ENCODE measurements at regions not wholly inside any gene's neighbourhood (a gene's known extent, or its start where the extent isn't known, plus 50 kb on each side); places are given as distances from the start of the nearest gene placed in this dataset.

- WGBS, 5 donors = 67 to 93% (median 84%) methylated on average over 7 of the region's 7 CpGs
- intact Hi-C loops (cut with DNase I; ENCODE audit: low total_unique reads) = no loop called here
Measured at GRCh38 chr5:167725741-167726140, 565.7 kb upstream of the WWC1 start.

GRCh38 chr5:167726642-167727041 lies 564.8 kb upstream of the WWC1 start:
- H3K9me3 ChIP-seq = no peaks in the 10 kb centered on the region
- peaks cover 0 to 11% (median 0%) of the 10 kb centered on the region in 7 donors for H3K27me3 ChIP-seq (replicated peaks in 1 of 7)
- TF ChIP-seq CTCF (IDR thresholded peaks at IDR 0.05 in 8 of 11, conservative IDR thresholded peaks at IDR 0.05 in 3 of 11) = no peak
- 65 to 84% (median 75%) methylated on average over 2 of the region's 2 CpGs for WGBS, 5 donors
- DNase-seq = no peak
- no peak overlapping the region for H3K27ac ChIP-seq
- H3K4me3 ChIP-seq = no peak overlapping the region
- H3K4me1 ChIP-seq = peaks cover 0 to 5% (median 0%) of the 10 kb centered on the region in 6 donors
- intact Hi-C loops (cut with DNase I; ENCODE audit: low total_unique reads) = no loop called here
- no peaks in the 10 kb centered on the region for H3K36me3 ChIP-seq

More at GRCh38 chr5:167725741-167726140, 565.7 kb upstream of the WWC1 start:
- no peaks in the 10 kb centered on the region for H3K9me3 ChIP-seq
- TF ChIP-seq CTCF (IDR thresholded peaks at IDR 0.05 in 8 of 11, conservative IDR thresholded peaks at IDR 0.05 in 3 of 11) = no peak
- H3K36me3 ChIP-seq = no peaks in the 10 kb centered on the region
- peaks cover 0 to 11% (median 0%) of the 10 kb centered on the region in 7 donors for H3K27me3 ChIP-seq (replicated peaks in 1 of 7)
- H3K27ac ChIP-seq = no peak overlapping the region
- DNase-seq = no peak
- H3K4me3 ChIP-seq = no peak overlapping the region
- H3K4me1 ChIP-seq = peaks cover 0 to 5% (median 0%) of the 10 kb centered on the region in 6 donors

- Histone ChIP-seq H3K4me1 (no peaks in the 10 kb centered on the region), H3K9me3 (no peaks in the 10 kb centered on the region), H3K27ac (no peak overlapping the region), H3K4me3 (no peak overlapping the region), H3K27me3 (replicated peaks in 1 of 7) (no peaks in the 10 kb centered on the region), H3K36me3 (no peaks in the 10 kb centered on the region)
- intact Hi-C loops (cut with DNase I; ENCODE audit: low total_unique reads) = no loop called here
- no peak for DNase-seq
- TF ChIP-seq CTCF (IDR thresholded peaks at IDR 0.05 in 8 of 11, conservative IDR thresholded peaks at IDR 0.05 in 3 of 11) (no peak), POLR2AphosphoS5 (IDR thresholded peaks at IDR 0.05) (no peak), POLR2A (IDR thresholded peaks at IDR 0.05) (no peak)
- 78 to 88% (median 82%) methylated on average over 3 of the region's 3 CpGs for WGBS, 5 donors
Measured at GRCh38 chr5:167730121-167730520, 561.3 kb upstream of the WWC1 start.

- no peaks in the 10 kb centered on the region for H3K36me3 ChIP-seq
- no peak overlapping the region for H3K4me3 ChIP-seq
- no peaks in the 10 kb centered on the region for H3K4me1 ChIP-seq
- no peak overlapping the region for H3K27ac ChIP-seq
- no peaks in the 10 kb centered on the region for H3K27me3 ChIP-seq (replicated peaks in 1 of 7)
- intact Hi-C loops (cut with DNase I; ENCODE audit: low total_unique reads) = no loop called here
- no peak for DNase-seq
- no peaks in the 10 kb centered on the region for H3K9me3 ChIP-seq
- TF ChIP-seq POLR2A (IDR thresholded peaks at IDR 0.05) (no peak), CTCF (IDR thresholded peaks at IDR 0.05 in 8 of 11, conservative IDR thresholded peaks at IDR 0.05 in 3 of 11) (no peak), POLR2AphosphoS5 (IDR thresholded peaks at IDR 0.05) (no peak)
- WGBS, 5 donors = 66 to 86% (median 78%) methylated on average over 2 of the region's 2 CpGs
Measured at GRCh38 chr5:167730656-167731055, 560.8 kb upstream of the WWC1 start.
